SK-N-MC (cell line): ENCODE measurements at regions not wholly inside any gene's neighbourhood (a gene's known extent, or its start where the extent isn't known, plus 50 kb on each side); places are given as distances from the start of the nearest gene placed in this dataset.

Source experiments
- EZH2 ChIP-seq: fragments of 200-600 bp; sonication (generic); IDR thresholded peaks from one replicate; pipeline ENCODE4 v1.6.1; 2017; ENCODE audit warnings: antibody characterized with exemption
- POLR2AphosphoS5 ChIP-seq: IDR thresholded peaks from 2 replicates; pipeline ENCODE4 v1.6.1; 2012; ENCODE audit warnings: mild to moderate bottlenecking, low read depth, low read length, borderline replicate concordance

- TF ChIP-seq POLR2AphosphoS5 (no peak), EZH2 (no peak)
These were observed 234.9 kb downstream of the TEX29 start for GRCh38 chr13:111555268-111555808.
